HG03108 (cell line): ENCODE measurements at regions not wholly inside any gene's neighbourhood (a gene's known extent, or its start where the extent isn't known, plus 50 kb on each side); places are given as distances from the start of the nearest gene placed in this dataset.
A peak's percentile ranks its signal among the peaks of the same experiment; 100 is the strongest.

ENCODE experiments used
- ATAC-seq: cut with Tn5 transposase; IDR thresholded peaks from one replicate; pipeline ENCODE4 v1.9.1; 2021; ENCODE audit warnings: moderate library complexity; ENCODE audit not compliant: unreplicated experiment

GRCh38 chr5:12313602-12314001, 409.4 kb upstream of the CTNND2 start:
- ATAC-seq: peak; percentile 82

GRCh38 chr5:12312343-12312742, 408.1 kb upstream of the CTNND2 start:
- no peak for ATAC-seq

- no peak for ATAC-seq
These were observed 389.9 kb upstream of the CTNND2 start for GRCh38 chr5:12294151-12294550.

GRCh38 chr5:12292610-12293204, 388.5 kb upstream of the CTNND2 start:
- no peak for ATAC-seq

GRCh38 chr5:12284604-12285003, 380.4 kb upstream of the CTNND2 start:
- no peak for ATAC-seq

- ATAC-seq: peak; percentile 90
These were observed 373.4 kb upstream of the CTNND2 start for GRCh38 chr5:12277504-12278192.

GRCh38 chr5:12274236-12274635, 370.0 kb upstream of the CTNND2 start:
- ATAC-seq: no peak

- no peak for ATAC-seq
These were observed 368.1 kb upstream of the CTNND2 start for GRCh38 chr5:12272389-12272788.

GRCh38 chr5:12270914-12271313, 366.7 kb upstream of the CTNND2 start:
- ATAC-seq: no peak

- ATAC-seq: no peak
These were observed 364.9 kb upstream of the CTNND2 start for GRCh38 chr5:12269164-12269563.

GRCh38 chr5:12258549-12258948, 354.3 kb upstream of the CTNND2 start:
- ATAC-seq: no peak

GRCh38 chr5:12250454-12250853, 346.2 kb upstream of the CTNND2 start:
- ATAC-seq: no peak

- ATAC-seq: no peak
These were observed 344.6 kb upstream of the CTNND2 start for GRCh38 chr5:12248831-12249230.

GRCh38 chr5:12246036-12246435, 341.8 kb upstream of the CTNND2 start:
- no peak for ATAC-seq

GRCh38 chr5:12245429-12245828, 341.2 kb upstream of the CTNND2 start:
- ATAC-seq: no peak

GRCh38 chr5:12242950-12243888, 339.0 kb upstream of the CTNND2 start:
- no peak for ATAC-seq

GRCh38 chr5:12237837-12238575, 333.8 kb upstream of the CTNND2 start:
- ATAC-seq: no peak

- no peak for ATAC-seq
These were observed 326.4 kb upstream of the CTNND2 start for GRCh38 chr5:12230659-12231058.

GRCh38 chr5:12217039-12217438, 312.8 kb upstream of the CTNND2 start:
- ATAC-seq: no peak

GRCh38 chr5:12214267-12215015, 310.2 kb upstream of the CTNND2 start:
- ATAC-seq: no peak
